Activated CD8-positive, alpha-beta T cell treated with anti-CD3 and anti-CD28 coated beads, Interleukin-2, amount 10 ng/mL, durations not matched to agents 7 days and 5 days (primary cell): ENCODE measurements at regions not wholly inside any gene's neighbourhood (a gene's known extent, or its start where the extent isn't known, plus 50 kb on each side); places are given as distances from the start of the nearest gene placed in this dataset.
A peak's percentile ranks its signal among the peaks of the same experiment; 100 is the strongest.

Source experiments
- ATAC-seq: fragments of 150-1000 bp; cut with Tn5 transposase; one replicate; pipeline ENCODE4 v1.10.0; 2021; ENCODE audit warnings: moderate library complexity
- CTCF ChIA-PET: fragments of 350-600 bp; sonication (Branson Sonifier 250); formaldehyde crosslinking; loops from one replicate; lab custom pipeline; 2021; ENCODE audit warnings: antibody characterized with exemption; lab: Charles Lee
- POLR2A ChIA-PET: fragments of 350-600 bp; sonication (Branson Sonifier 250); formaldehyde crosslinking; loops from one replicate; lab custom pipeline; 2021; ENCODE audit warnings: antibody characterized with exemption; lab: Charles Lee
- DNase-seq: peaks from one replicate; pipeline ENCODE4 v3.0.0-alpha.2; 2020
- H3K27ac Mint-ChIP-seq: one replicate; pipeline ENCODE4 v1.8.0; 2021; ENCODE audit warnings: mild to moderate bottlenecking, mixed read lengths
- H3K27me3 Mint-ChIP-seq: one replicate; pipeline ENCODE4 v1.8.0; 2021; ENCODE audit warnings: low read depth, mixed read lengths
- H3K36me3 Mint-ChIP-seq: one replicate; pipeline ENCODE4 v1.8.0; 2021; ENCODE audit warnings: low read depth, mixed read lengths
- H3K4me1 Mint-ChIP-seq: one replicate; pipeline ENCODE4 v1.8.0; 2021; ENCODE audit warnings: low read depth, mixed read lengths
- H3K4me3 Mint-ChIP-seq: one replicate; pipeline ENCODE4 v1.8.0; 2021; ENCODE audit warnings: mild to moderate bottlenecking, mixed read lengths
- H3K9me3 Mint-ChIP-seq: one replicate; pipeline ENCODE4 v1.8.0; 2022; ENCODE audit warnings: mixed read lengths; ENCODE audit not compliant: insufficient read depth

DNA sequence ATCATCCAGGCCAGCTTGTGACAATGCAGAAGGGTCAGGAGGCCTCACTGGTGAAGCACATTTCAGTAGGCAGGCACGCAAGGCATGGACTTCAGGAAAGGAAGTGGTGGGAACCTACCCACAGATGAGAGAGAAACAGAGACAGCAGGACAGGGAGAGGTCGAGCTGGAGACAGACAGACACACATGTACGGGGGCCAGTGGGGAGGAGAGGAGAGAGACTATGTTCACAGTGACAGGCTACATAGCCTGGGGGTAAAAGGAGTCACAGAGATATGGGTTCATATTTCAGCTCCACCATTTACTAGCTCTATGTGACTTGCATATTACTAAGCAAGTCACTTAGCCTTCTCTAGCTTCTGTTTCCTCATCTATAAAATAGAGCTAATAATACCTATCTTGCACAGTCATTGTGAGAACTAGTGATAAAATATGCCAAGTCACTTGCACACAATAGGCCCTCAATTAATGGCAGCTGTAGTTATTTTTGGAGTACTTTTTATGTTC is 91.1 kb upstream of the FUT8 start:
- H3K27me3 Mint-ChIP-seq = no peaks in the 10 kb centered on the region
- peaks cover 2% of the 10 kb centered on the region for H3K9me3 Mint-ChIP-seq
- POLR2A ChIA-PET = interaction anchor here (0.5 to 4.6 kb wide), 7 partner anchors 11 to 90 kb away, joined by 3 to 23 read pairs (median 5); no protein-coding TSS in a partner anchor
- H3K36me3 Mint-ChIP-seq = peaks cover 18% of the 10 kb centered on the region
- H3K27ac Mint-ChIP-seq = peak overlapping the region; percentile 87
- CTCF ChIA-PET = interaction anchor here (0.9 to 4.9 kb wide), 12 partner anchors 10 to 99 kb away, joined by 3 to 40 read pairs (median 5); no protein-coding TSS in a partner anchor
- DNase-seq (peak; percentile 62), ATAC-seq (peak; percentile 77)
- peak overlapping the region; percentile 13 for H3K4me3 Mint-ChIP-seq
- H3K4me1 Mint-ChIP-seq = peaks cover 70% of the 10 kb centered on the region

DNA sequence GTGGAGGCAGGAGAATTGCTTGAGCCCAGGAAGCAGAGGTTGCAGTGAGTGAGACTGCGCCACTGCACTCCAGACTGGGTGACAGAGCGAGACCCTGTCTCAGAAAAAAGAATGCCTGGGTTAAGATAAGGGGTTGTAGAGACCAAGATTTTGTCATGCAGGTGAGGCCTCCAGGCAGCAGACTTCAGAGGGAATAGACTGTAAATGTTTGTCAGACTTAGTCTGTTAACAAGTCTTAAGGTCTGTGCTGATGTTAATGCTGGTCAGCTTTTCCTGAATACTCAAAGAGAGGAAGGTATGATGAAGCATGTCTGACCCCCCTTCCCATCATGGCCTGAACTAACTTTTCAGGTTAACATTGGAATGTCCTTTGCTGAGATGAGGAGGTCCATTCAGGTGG is 83.0 kb upstream of the FUT8 start:
- H3K4me3 Mint-ChIP-seq = no peak overlapping the region
- ATAC-seq = no peak

GRCh38 chr14:65329911-65330310 is 82.6 kb upstream of the FUT8 start:
- Mint-ChIP-seq H3K36me3 (peaks cover 10% of the 10 kb centered on the region), H3K4me1 (peaks cover 40% of the 10 kb centered on the region), H3K9me3 (no peaks in the 10 kb centered on the region), H3K4me3 (no peak overlapping the region), H3K27ac (no peak overlapping the region), H3K27me3 (no peaks in the 10 kb centered on the region)
- DNase-seq = no peak
- ChIA-PET POLR2A (no interaction called here), CTCF (no interaction called here)
- ATAC-seq = no peak

More for the DNA sequence above, 83.0 kb upstream of the FUT8 start:
- DNase-seq = no peak
- Mint-ChIP-seq H3K9me3 (no peaks in the 10 kb centered on the region), H3K27ac (no peak overlapping the region), H3K4me1 (peaks cover 36% of the 10 kb centered on the region), H3K36me3 (peaks cover 10% of the 10 kb centered on the region), H3K27me3 (no peaks in the 10 kb centered on the region)
- POLR2A ChIA-PET = interaction anchor here (0.8 kb wide), 1 partner anchor 43 kb away, joined by 3 read pairs; no protein-coding TSS in a partner anchor
- CTCF ChIA-PET = no interaction called here

DNA sequence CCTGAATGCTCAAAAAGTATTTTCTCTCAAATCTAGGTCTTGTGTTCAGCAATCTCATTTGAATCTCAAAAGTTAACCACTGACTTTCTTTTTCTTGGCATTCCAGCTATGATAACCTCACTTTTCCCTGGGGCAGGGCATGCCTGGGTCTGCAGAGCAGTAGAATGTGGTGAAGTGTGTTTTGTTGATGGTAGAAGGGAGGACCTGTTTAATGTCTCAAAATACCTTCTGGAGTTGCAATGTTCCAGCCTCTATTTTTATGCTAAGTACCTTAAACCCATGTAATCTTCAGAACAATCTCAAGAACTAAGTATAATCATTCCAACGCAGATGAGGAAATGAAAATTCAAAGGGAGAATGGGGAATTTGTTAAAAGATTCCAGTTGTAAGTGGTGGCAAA is 82.1 kb upstream of the FUT8 start:
- ATAC-seq (no peak), DNase-seq (no peak)
- Mint-ChIP-seq H3K36me3 (peaks cover 12% of the 10 kb centered on the region), H3K9me3 (no peaks in the 10 kb centered on the region), H3K4me3 (no peak overlapping the region), H3K27ac (no peak overlapping the region), H3K4me1 (peaks cover 45% of the 10 kb centered on the region), H3K27me3 (no peaks in the 10 kb centered on the region)
- ChIA-PET CTCF (no interaction called here), POLR2A (no interaction called here)

- ATAC-seq (no peak), DNase-seq (no peak)
- Mint-ChIP-seq H3K36me3 (peaks cover 12% of the 10 kb centered on the region), H3K4me1 (peaks cover 55% of the 10 kb centered on the region), H3K27me3 (no peaks in the 10 kb centered on the region), H3K27ac (peak overlapping the region; percentile 26), H3K9me3 (no peaks in the 10 kb centered on the region), H3K4me3 (no peak overlapping the region)
- POLR2A ChIA-PET = interaction anchor here (0.7 to 1.7 kb wide), 2 partner anchors 10 to 50 kb away, joined by 3 to 5 read pairs; no protein-coding TSS in a partner anchor
- CTCF ChIA-PET = interaction anchor here (1.0 to 7.4 kb wide), 4 partner anchors 11 to 111 kb away, joined by 3 to 42 read pairs (median 22); no protein-coding TSS in a partner anchor
These were observed 80.9 kb upstream of the FUT8 start for GRCh38 chr14:65331652-65332051.

DNA sequence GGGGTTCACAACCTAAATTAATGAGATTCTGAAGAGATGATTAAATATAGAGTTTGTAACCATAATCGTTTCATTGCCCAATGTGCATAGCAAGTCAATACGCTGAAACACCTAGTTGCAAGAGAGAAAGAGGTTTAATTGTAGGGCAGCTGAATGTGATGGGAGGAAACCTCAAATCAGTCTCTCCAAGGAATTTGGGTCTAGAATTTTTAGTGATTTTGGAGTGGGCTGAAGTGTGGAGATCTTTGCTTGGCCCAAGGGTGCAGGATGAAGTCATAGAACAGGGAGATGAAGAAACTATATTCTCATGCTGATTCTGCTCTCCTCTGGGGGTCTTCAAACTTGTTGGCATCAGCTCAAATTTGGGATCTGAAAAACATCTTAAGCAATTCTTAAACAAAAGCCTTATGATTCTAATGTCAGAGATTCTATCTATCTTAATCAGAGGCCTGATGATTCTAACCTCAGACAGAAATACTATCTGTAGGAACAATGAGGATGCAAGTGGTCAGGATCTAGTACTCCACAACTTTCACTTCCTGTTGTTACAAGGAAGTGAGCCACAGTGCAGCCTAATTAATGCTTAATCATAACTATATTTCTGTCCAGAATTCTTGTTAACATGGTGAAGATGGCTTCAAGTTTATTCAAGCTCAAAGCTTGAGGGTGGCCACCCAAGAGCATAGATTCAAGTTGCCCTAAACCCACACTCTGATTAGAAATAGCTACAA is 80.2 kb upstream of the FUT8 start:
- Mint-ChIP-seq H3K27ac (peak overlapping the region; percentile 26), H3K27me3 (no peaks in the 10 kb centered on the region), H3K4me1 (peaks cover 60% of the 10 kb centered on the region), H3K4me3 (no peak overlapping the region), H3K36me3 (peaks cover 12% of the 10 kb centered on the region), H3K9me3 (no peaks in the 10 kb centered on the region)
- ChIA-PET POLR2A (interaction anchor here (0.5 to 1.7 kb wide), 4 partner anchors 11 to 226 kb away, joined by 3 to 8 read pairs (median 4); partner anchors contain the start of gene FUT8), CTCF (interaction anchor here (0.7 to 7.4 kb wide), 7 partner anchors 10 to 112 kb away, joined by 3 to 42 read pairs (median 3); no protein-coding TSS in a partner anchor)
- no peak for DNase-seq
- ATAC-seq = no peak

DNA sequence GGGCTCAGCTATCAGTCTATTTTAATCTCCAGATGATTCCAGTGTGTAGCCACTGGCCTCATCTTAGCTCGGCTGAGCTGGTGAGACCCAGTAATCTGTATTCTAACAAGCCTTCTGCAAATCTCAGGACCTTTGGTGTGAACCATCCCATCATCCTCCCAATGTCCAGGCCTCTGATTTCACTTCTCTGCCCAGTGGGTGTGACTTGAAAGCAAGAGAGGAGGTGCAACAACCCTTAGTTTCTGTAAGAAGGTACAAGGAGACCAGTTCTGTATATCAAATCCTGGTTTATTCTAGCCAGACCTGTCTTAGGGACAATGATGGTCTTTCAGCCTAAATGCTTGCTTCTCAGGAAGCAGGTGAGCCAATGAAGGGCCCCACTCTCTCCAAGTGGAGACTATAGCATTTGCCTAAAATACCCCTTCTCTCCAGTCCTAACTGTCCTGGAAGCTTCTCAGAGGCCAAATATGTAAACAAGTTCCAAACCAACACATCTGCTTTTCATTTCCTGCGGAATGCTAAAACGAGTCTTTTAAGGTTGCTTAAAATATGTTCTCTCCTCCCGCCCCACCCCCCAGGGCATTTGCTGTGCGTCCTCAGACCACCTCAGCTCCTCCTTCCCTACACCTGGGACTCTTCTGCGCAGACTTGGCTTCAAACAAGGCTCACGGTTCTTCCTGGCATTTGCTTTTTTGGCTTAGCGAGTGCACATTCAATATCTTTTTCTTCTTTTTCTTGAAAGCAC is 78.4 kb upstream of the FUT8 start:
- ATAC-seq = no peak
- DNase-seq = no peak
- Mint-ChIP-seq H3K27me3 (no peaks in the 10 kb centered on the region), H3K9me3 (no peaks in the 10 kb centered on the region), H3K4me1 (peaks cover 73% of the 10 kb centered on the region), H3K36me3 (peaks cover 10% of the 10 kb centered on the region), H3K27ac (peak overlapping the region; percentile 77), H3K4me3 (no peak overlapping the region)
- ChIA-PET POLR2A (interaction anchor here (1.3 to 5.4 kb wide), 2 partner anchors 31 to 46 kb away, joined by 3 to 49 read pairs; no protein-coding TSS in a partner anchor), CTCF (interaction anchor here (1.2 to 7.4 kb wide), 5 partner anchors 9 to 47 kb away, joined by 3 to 42 read pairs (median 12); no protein-coding TSS in a partner anchor)

GRCh38 chr14:65334765-65335410 is 77.6 kb upstream of the FUT8 start:
- CTCF ChIA-PET = interaction anchor here (0.8 to 7.4 kb wide), 6 partner anchors 9 to 48 kb away, joined by 3 to 42 read pairs (median 8); no protein-coding TSS in a partner anchor
- Mint-ChIP-seq H3K4me3 (no peak overlapping the region), H3K36me3 (peaks cover 10% of the 10 kb centered on the region), H3K9me3 (no peaks in the 10 kb centered on the region), H3K4me1 (peaks cover 75% of the 10 kb centered on the region), H3K27me3 (no peaks in the 10 kb centered on the region), H3K27ac (peak overlapping the region; percentile 77)
- POLR2A ChIA-PET = interaction anchor here (1.1 to 5.4 kb wide), 5 partner anchors 14 to 62 kb away, joined by 3 to 49 read pairs (median 4); no protein-coding TSS in a partner anchor
- no peak for ATAC-seq
- no peak for DNase-seq

- POLR2A ChIA-PET = interaction anchor here (1.0 to 5.4 kb wide), 6 partner anchors 15 to 76 kb away, joined by 3 to 49 read pairs (median 4); no protein-coding TSS in a partner anchor
- Mint-ChIP-seq H3K4me1 (peaks cover 71% of the 10 kb centered on the region), H3K9me3 (no peaks in the 10 kb centered on the region), H3K36me3 (peaks cover 13% of the 10 kb centered on the region), H3K27ac (peak overlapping the region; percentile 69), H3K27me3 (no peaks in the 10 kb centered on the region), H3K4me3 (no peak overlapping the region)
- CTCF ChIA-PET = interaction anchor here (0.8 to 7.4 kb wide), 9 partner anchors 8 to 489 kb away, joined by 3 to 42 read pairs (median 4); no protein-coding TSS in a partner anchor
- ATAC-seq (no peak), DNase-seq (no peak)
These were observed 77.1 kb upstream of the FUT8 start for GRCh38 chr14:65335411-65335947.

- ATAC-seq (peak; percentile 91), DNase-seq (peak; percentile 76)
- CTCF ChIA-PET = interaction anchor here (0.8 to 7.4 kb wide), 8 partner anchors 16 to 489 kb away, joined by 3 to 42 read pairs (median 4); no protein-coding TSS in a partner anchor
- Mint-ChIP-seq H3K4me1 (peaks cover 73% of the 10 kb centered on the region), H3K4me3 (peak overlapping the region; percentile 74), H3K27ac (peak overlapping the region; percentile 93), H3K36me3 (peaks cover 15% of the 10 kb centered on the region), H3K9me3 (no peaks in the 10 kb centered on the region), H3K27me3 (no peaks in the 10 kb centered on the region)
- POLR2A ChIA-PET = interaction anchor here (0.6 to 5.4 kb wide), 5 partner anchors 15 to 384 kb away, joined by 3 to 49 read pairs (median 4); no protein-coding TSS in a partner anchor
These were observed 76.3 kb upstream of the FUT8 start for GRCh38 chr14:65336191-65336591.
